Stimulated activated CD8-positive, alpha-beta memory T cell treated with anti-CD3 and anti-CD28 coated beads, Interleukin-4, amount 100 ng/mL, for 1 hour (primary cell): ENCODE measurements at regions not wholly inside any gene's neighbourhood (a gene's known extent, or its start where the extent isn't known, plus 50 kb on each side); places are given as distances from the start of the nearest gene placed in this dataset.
"Not testable (repeated sequence)": the region's sequence is repeated elsewhere in the genome, so short reads cannot be mapped to it uniquely, and the experiment has no call there.

Experiments used
- DNase-seq, 2 donors: peaks; one replicate each; pipeline ENCODE4 v3.0.0-alpha.2; 2020; ENCODE audit warnings: low read depth in 2 of 2, low spot score in 1 of 2

DNA sequence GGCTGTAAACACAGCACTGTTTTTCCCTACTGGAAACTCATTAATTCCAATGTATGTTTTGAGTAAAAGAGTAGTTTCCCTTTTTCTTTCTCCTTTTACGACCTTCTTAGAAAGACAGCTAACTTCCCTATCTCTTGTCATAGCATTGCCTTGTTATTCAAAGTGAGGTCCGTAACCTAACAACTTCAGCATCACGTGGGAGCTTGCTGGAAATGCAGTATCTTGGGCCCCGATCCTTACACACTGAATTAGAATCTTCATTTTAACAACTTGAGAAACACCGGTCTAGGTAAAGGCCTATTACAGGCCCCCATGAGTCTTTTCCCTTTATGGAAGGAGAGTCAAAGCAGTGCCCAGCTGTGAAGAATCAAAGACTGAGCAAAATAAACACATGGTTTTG lies 230.7 kb upstream of the PRKD1 start:
- no peak for DNase-seq

GRCh38 chr14:30159374-30159773 lies 231.7 kb upstream of the PRKD1 start:
- no peak for DNase-seq

DNA sequence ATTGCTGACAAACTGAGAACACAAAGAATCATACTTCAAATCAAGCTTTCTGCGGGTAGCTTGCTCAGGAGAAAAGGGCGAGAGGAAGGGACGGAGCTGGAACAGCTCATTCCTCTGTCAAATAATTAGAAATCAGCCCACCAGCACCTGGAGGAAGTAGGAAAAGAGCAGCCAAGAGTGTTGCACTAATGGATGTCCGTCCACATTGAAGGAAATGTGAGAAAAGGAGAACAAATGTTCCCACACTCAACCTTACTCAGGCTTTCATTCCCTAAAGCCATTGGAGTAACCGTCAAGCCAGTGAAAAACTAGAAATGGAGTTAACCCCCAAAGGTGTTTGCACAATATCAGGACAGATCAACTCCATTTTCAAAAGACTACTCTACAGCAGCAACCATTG lies 233.0 kb upstream of the PRKD1 start:
- no peak for DNase-seq

- no peak for DNase-seq
These were observed 234.4 kb upstream of the PRKD1 start for GRCh38 chr14:30162066-30162465.

GRCh38 chr14:30165255-30165654 lies 237.6 kb upstream of the PRKD1 start:
- no peak for DNase-seq

- no peak for DNase-seq
These were observed 250.1 kb upstream of the PRKD1 start for GRCh38 chr14:30177781-30178180.

- no peak for DNase-seq
These were observed 251.9 kb upstream of the PRKD1 start for GRCh38 chr14:30179381-30180130.

GRCh38 chr14:30180219-30180618 lies 252.6 kb upstream of the PRKD1 start:
- no peak for DNase-seq

DNA sequence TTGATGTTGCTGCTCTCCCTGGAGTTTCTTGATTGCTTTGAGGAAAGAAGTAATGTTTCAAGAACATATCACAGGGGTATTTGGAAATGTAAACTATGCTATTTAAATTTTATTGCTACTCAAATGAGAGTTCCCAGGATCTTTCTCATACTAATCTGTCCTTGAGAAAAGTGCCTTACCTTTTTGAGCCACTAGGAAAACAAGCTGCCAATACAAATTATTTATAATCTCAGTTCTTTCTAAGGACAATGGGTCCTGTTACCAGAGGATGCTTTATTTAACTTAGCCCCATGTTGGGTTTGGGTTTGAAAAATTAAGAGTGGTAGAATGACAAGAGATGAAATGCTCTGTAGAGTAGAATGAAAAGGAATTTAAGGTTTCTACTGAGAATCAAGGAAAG lies 258.2 kb upstream of the PRKD1 start:
- no peak for DNase-seq

- DNase-seq, result no peak
These were observed 264.1 kb upstream of the PRKD1 start for GRCh38 chr14:30191639-30192279.

DNA sequence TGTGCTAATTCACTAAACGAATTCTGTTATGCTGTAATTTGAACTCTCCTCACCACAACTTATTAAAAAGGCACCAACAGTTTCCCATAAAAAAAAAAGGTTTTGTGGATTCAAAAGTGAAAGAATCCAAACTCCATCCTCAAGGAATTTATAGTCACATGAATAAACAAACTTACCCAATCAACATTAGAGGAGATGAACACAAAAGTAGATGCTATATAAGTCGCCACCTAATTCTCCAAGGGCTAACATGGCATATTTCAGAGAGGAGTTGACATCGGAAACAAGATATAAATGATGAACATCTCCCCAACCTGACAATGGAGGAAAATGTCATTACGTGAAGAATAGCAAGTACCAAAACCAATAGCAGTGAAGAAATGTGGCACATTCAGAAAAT lies 265.5 kb upstream of the PRKD1 start:
- DNase-seq, result no peak

GRCh38 chr14:30193845-30194501 lies 266.3 kb upstream of the PRKD1 start:
- no peak for DNase-seq

- DNase-seq, result no peak
These were observed 267.1 kb upstream of the PRKD1 start for GRCh38 chr14:30194741-30195148.

- no peak for DNase-seq
These were observed 268.3 kb upstream of the PRKD1 start for GRCh38 chr14:30195941-30196340.

DNA sequence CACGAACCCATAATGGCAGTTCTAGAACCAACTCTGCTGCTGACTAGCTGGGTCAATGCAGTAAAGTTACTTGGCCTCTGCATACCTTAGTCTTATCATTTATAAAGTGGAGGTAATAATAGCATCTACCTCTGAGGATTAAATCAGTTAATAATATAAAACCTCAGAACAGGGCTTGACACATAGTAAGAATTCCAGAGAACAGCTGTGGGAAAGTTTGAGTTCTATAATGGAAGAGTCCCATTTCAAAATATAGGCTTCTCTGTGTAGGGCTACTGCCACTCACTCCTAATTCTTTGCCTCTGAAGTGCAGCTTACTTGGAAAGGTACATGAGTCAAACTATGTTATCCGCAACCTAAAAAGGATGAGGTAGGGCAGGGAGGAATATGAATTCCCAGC lies 269.2 kb upstream of the PRKD1 start:
- no peak for DNase-seq

DNA sequence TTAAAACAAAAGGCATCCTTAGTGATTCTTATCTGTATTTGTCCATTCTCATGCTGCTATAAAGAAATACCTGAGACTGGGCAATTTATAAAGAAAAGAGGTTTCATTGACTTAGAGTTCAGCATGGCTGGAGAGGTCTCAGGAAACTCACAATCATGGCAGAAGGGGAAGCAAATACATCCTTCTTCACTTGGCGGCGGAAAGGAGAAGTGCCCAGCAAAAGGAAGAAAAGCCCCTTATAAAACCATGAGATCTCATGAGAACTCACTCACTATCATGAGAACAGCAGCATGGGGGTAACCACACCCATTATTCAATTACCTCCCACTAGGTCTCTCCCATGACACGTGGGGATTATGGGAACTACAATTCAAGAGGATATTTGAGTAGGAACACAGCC lies 271.1 kb upstream of the PRKD1 start:
- not testable (repeated sequence) for DNase-seq

- DNase-seq, result no peak
These were observed 276.9 kb upstream of the PRKD1 start for GRCh38 chr14:30204431-30204980.

DNA sequence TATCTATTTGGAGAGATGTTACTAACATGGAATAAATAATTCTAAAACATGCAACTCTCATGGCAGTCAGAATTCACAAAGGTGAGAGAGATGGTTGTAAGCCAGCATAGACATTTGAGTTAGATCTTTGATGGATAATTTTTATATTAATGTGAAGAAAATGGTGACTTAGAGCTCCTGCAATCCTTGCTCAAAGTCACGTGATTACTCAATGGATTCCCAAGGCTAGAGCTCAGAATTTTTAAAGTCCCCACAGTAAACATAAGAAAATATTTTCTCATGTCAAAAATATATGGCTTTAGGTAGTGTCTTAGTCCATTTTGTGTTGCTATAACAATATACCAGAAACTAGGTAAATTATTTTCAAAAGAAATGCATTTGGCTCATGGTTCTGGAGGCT lies 281.5 kb upstream of the PRKD1 start:
- no peak for DNase-seq

DNA sequence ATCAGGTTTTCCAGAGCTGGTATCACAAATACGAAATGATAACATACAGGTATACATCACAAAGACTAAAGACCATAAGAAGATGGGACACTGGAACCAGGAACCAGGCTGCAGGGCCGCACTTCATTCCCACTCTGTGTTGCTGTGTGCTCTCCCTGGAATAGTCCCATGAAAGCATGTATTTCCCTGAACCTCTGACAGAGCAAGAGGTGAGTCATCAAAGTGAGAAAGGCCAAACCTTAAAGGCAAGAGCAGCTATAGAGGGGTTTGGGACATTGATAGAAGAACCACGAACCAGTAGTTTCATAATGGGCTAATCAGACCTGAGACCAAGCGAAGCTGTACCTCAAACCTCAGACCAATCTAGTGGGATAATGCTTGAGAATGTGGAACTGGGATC lies 283.0 kb upstream of the PRKD1 start:
- DNase-seq, result no peak

DNA sequence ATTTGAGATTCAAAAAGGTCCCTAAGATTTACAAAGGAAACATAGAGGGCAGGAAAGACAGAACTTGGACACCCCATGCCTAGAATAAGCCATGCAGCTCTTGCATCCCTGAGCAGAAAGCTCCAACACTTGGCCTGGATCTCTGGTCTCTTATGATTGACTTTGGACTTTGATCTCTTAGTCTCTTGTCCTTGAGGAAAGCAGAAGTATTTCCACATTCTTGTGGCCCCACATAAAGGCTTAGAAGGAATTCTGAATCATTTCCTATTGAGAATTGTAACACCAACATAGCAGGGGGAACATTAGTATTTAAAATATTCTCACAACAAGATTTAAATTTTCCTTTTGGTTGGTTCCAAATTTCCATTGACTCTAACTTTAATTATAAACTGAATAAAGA lies 283.7 kb upstream of the PRKD1 start:
- no peak for DNase-seq

DNA sequence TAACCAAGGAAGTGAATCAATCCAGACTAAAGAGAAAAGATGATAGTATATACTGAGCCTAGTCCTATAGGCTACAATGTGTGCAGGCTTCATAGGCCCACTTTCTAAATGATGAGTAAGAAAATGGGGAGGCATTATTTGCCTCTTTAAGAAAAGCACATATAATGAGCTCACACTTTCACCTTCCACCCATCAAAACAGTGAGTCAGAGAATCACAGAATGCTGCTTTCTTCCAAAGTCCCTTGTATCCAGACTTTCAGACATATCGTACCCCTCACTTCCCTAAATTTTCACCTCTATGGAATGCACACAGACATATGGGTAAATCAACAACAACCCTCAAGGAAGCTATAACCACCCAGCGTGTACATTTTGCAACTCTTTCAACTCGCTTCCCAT lies 286.4 kb upstream of the PRKD1 start:
- DNase-seq, result no peak

DNA sequence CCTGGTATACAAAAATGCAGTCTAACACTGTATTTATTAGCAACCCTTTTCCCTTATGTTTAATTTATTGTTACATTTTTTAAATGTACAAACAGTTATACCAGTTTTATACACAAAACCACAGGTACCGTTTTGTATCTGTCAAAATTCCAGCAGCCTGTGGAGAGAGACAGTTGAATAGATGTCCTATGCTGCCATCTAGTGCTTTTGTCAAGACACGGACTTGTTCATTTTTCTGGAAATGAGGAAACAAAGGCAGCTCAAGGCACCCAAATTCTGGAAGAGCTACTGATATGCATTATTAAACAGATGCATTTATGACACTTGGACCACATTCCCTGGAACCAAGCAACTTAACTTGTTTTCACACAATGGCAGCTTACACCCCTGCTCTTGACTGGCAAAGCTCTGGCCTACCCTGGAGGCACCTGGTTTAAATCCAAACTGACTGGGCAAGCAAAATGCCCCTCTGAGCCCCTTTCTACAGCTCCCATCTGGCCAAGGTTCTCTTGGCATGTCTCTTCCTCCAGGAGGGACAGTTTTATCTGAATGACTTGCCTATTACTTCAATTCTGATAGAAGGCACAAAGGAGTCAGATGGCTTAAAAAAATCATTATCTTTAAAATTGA lies 286.9 kb upstream of the PRKD1 start:
- no peak for DNase-seq
